ENCODE measurements at regions not wholly inside any gene's neighbourhood (a gene's known extent, or its start where the extent isn't known, plus 50 kb on each side); places are given as distances from the start of the nearest gene placed in this dataset.
A peak's percentile ranks its signal among the peaks of the same experiment; 100 is the strongest.

GRCh38 chr13:80022146-80022545 lies 318.8 kb downstream of the SPRY2 start:
- TF ChIP-seq POLR2A (IDR thresholded peaks at IDR 0.05) (no peak), EP300 (IDR thresholded peaks at IDR 0.05) (no peak)
- TF ChIP-seq, protein P1, sequence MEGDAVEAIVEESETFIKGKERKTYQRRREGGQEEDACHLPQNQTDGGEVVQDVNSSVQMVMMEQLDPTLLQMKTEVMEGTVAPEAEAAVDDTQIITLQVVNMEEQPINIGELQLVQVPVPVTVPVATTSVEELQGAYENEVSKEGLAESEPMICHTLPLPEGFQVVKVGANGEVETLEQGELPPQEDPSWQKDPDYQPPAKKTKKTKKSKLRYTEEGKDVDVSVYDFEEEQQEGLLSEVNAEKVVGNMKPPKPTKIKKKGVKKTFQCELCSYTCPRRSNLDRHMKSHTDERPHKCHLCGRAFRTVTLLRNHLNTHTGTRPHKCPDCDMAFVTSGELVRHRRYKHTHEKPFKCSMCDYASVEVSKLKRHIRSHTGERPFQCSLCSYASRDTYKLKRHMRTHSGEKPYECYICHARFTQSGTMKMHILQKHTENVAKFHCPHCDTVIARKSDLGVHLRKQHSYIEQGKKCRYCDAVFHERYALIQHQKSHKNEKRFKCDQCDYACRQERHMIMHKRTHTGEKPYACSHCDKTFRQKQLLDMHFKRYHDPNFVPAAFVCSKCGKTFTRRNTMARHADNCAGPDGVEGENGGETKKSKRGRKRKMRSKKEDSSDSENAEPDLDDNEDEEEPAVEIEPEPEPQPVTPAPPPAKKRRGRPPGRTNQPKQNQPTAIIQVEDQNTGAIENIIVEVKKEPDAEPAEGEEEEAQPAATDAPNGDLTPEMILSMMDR (IDR thresholded peaks at IDR 0.05): no peak
- peaks cover 0 to 4% of the 10 kb centered on the region in 2 donors for H3K9me3 ChIP-seq
- intact Hi-C loops (cut with DNase I): no loop called here
- WGBS, 3 donors: 8 to 24% (median 11%) methylated on average over 3 of the region's 3 CpGs
- no peaks in the 10 kb centered on the region for H3K36me3 ChIP-seq
- no peak for DNase-seq
- no peaks in the 10 kb centered on the region for H3K4me1 ChIP-seq (ENCODE audit: insufficient read depth)
- H3K4me3 ChIP-seq: no peak overlapping the region
- H3K27ac ChIP-seq: no peak overlapping the region
- no peaks in the 10 kb centered on the region for H3K27me3 ChIP-seq

GRCh38 chr13:80012251-80012650 lies 328.7 kb downstream of the SPRY2 start:
- intact Hi-C loops (cut with DNase I): no loop called here
- Histone ChIP-seq H3K36me3 (no peaks in the 10 kb centered on the region), H3K27me3 (no peaks in the 10 kb centered on the region), H3K9me3 (peaks cover 0 to under 1% of the 10 kb centered on the region in 2 donors), H3K27ac (no peak overlapping the region), H3K4me3 (no peak overlapping the region), H3K4me1 (ENCODE audit: insufficient read depth) (peaks cover 6% of the 10 kb centered on the region)
- DNase-seq: no peak
- WGBS, 3 donors: 29 to 59% (median 45%) methylated on average over 1 of the region's 1 CpG
- TF ChIP-seq, protein P1 (IDR thresholded peaks at IDR 0.05): no peak
- TF ChIP-seq EP300 (IDR thresholded peaks at IDR 0.05) (no peak), POLR2A (IDR thresholded peaks at IDR 0.05) (no peak)

DNA sequence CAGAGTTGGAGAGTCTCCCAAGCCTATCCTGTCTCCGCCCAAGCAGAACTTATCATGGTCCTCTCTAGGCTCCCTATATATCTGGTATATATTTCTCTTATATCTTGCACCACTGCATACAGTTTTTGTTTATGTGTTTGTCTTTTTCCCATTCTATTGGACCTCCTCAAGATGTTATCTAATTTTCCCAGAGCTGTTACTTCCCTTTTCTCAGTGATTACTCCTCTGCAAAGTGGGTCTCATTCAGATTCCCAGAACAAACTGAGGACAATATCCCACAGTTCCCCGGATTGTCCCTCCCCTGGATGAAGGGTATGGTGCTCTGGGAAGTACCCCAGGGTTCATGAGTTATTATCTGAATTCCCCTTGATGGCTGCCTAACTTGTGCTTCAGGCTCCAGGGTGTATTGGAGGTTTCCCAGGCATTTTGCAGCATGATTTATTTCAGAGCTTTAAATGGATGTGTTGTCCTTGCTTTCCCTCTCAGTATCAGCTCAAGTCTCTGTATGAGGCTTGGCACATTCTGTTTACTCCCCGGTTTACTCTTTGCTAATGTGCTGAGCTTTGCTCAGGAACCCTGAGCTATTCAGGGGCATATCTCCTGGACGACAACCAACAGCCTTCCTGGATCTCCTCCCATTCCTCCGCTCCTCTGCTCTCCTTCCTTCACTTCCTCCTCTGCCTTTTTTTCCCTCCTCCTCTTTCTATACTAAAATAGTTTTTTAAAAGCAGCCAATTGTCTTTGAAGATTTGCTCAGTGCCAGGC lies 329.3 kb downstream of the SPRY2 start:
- TF ChIP-seq, protein P1 (IDR thresholded peaks at IDR 0.05): no peak
- TF ChIP-seq EP300 (IDR thresholded peaks at IDR 0.05): no peak
- no peak for TF ChIP-seq POLR2A (IDR thresholded peaks at IDR 0.05)
- no peaks in the 10 kb centered on the region for H3K36me3 ChIP-seq
- intact Hi-C loops (cut with DNase I): no loop called here
- H3K4me1 ChIP-seq (ENCODE audit: insufficient read depth): peaks cover 6% of the 10 kb centered on the region
- H3K9me3 ChIP-seq: no peaks in the 10 kb centered on the region
- WGBS, 3 donors: 24 to 25% (median 25%) methylated on average over 5 of the region's 5 CpGs
- DNase-seq: peak in 1 of 5 donors; percentile 39
- H3K4me3 ChIP-seq: no peak overlapping the region
- no peaks in the 10 kb centered on the region for H3K27me3 ChIP-seq
- H3K27ac ChIP-seq: no peak overlapping the region

DNA sequence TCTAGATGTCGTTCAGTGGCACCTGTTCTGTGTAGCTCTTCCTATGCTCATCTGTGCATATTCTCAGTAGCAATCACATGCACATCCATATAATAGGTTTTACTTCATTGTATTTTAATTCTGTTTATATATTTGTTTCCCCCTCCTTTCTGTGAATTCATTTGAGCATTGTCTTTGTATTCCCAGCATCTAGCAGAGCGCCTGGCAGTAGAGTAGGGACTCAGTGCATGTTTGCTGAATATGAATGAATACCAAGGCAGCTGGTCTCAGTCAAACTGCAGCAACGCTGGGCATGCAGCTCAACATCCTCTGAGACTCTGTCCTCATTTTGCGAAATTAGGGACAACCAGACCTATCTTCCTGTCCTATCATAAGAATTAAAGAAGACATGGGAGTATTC lies 330.1 kb downstream of the SPRY2 start:
- Histone ChIP-seq H3K4me3 (no peak overlapping the region), H3K36me3 (no peaks in the 10 kb centered on the region), H3K9me3 (no peaks in the 10 kb centered on the region), H3K27ac (no peak overlapping the region), H3K4me1 (ENCODE audit: insufficient read depth) (peaks cover 6% of the 10 kb centered on the region), H3K27me3 (no peaks in the 10 kb centered on the region)
- DNase-seq: no peak
- intact Hi-C loops (cut with DNase I): no loop called here
- WGBS, 3 donors: 85 to 93% (median 86%) methylated on average over 4 of the region's 4 CpGs
- TF ChIP-seq, protein P1 (IDR thresholded peaks at IDR 0.05): no peak
- no peak for TF ChIP-seq POLR2A (IDR thresholded peaks at IDR 0.05)
- no peak for TF ChIP-seq EP300 (IDR thresholded peaks at IDR 0.05)

Data from ovary (tissue), 7 donors.